Activated naive CD8-positive, alpha-beta T cell treated with anti-CD3 and anti-CD28 coated beads for 36 hours (primary cell): ENCODE measurements at regions not wholly inside any gene's neighbourhood (a gene's known extent, or its start where the extent isn't known, plus 50 kb on each side); places are given as distances from the start of the nearest gene placed in this dataset.
"Not testable (repeated sequence)": the region's sequence is repeated elsewhere in the genome, so short reads cannot be mapped to it uniquely, and the experiment has no call there.

ENCODE experiments used
- DNase-seq: peaks from one replicate; pipeline ENCODE4 v3.0.0; 2021
- H3K27ac Mint-ChIP-seq: one replicate; pipeline ENCODE4 v1.8.0; 2022; ENCODE audit warnings: mild to moderate bottlenecking, moderate library complexity, mixed read lengths
- H3K27me3 Mint-ChIP-seq: one replicate; pipeline ENCODE4 v1.8.0; 2022; ENCODE audit warnings: mild to moderate bottlenecking, mixed read lengths
- H3K36me3 Mint-ChIP-seq: one replicate; pipeline ENCODE4 v1.8.0; 2021; ENCODE audit warnings: mild to moderate bottlenecking, mixed read lengths
- H3K4me1 Mint-ChIP-seq: one replicate; pipeline ENCODE4 v1.8.0; 2021; ENCODE audit warnings: mixed read lengths
- H3K4me3 Mint-ChIP-seq: one replicate; pipeline ENCODE4 v1.8.0; 2022; ENCODE audit warnings: mild to moderate bottlenecking, moderate library complexity, mixed read lengths
- H3K9me3 Mint-ChIP-seq: one replicate; pipeline ENCODE4 v1.8.0; 2022; ENCODE audit warnings: mixed read lengths

GRCh38 chr15:98075441-98075840 is 114.9 kb downstream of the ARRDC4 start:
- Mint-ChIP-seq H3K4me1 (no peaks in the 10 kb centered on the region), H3K4me3 (no peak overlapping the region), H3K27ac (no peak overlapping the region), H3K27me3 (no peaks in the 10 kb centered on the region), H3K9me3 (no peaks in the 10 kb centered on the region), H3K36me3 (no peaks in the 10 kb centered on the region)
- no peak for DNase-seq

GRCh38 chr15:98076021-98076816 is 115.7 kb downstream of the ARRDC4 start:
- Mint-ChIP-seq H3K9me3 (no peaks in the 10 kb centered on the region), H3K4me3 (no peak overlapping the region), H3K4me1 (no peaks in the 10 kb centered on the region), H3K36me3 (no peaks in the 10 kb centered on the region), H3K27me3 (no peaks in the 10 kb centered on the region), H3K27ac (no peak overlapping the region)
- DNase-seq: no peak

GRCh38 chr15:98077186-98077585 is 116.7 kb downstream of the ARRDC4 start:
- Mint-ChIP-seq H3K4me1 (no peaks in the 10 kb centered on the region), H3K4me3 (no peak overlapping the region), H3K27ac (no peak overlapping the region), H3K36me3 (no peaks in the 10 kb centered on the region), H3K27me3 (no peaks in the 10 kb centered on the region), H3K9me3 (no peaks in the 10 kb centered on the region)
- DNase-seq: no peak

- H3K4me1 Mint-ChIP-seq: no peaks in the 10 kb centered on the region
- no peak overlapping the region for H3K27ac Mint-ChIP-seq
- no peaks in the 10 kb centered on the region for H3K27me3 Mint-ChIP-seq
- H3K4me3 Mint-ChIP-seq: no peak overlapping the region
- DNase-seq: no peak
- no peaks in the 10 kb centered on the region for H3K36me3 Mint-ChIP-seq
- H3K9me3 Mint-ChIP-seq: no peaks in the 10 kb centered on the region
Observed at GRCh38 chr15:98080791-98081190, 120.3 kb downstream of the ARRDC4 start.

- Mint-ChIP-seq H3K27ac (no peak overlapping the region), H3K27me3 (peaks cover 10% of the 10 kb centered on the region), H3K4me1 (no peaks in the 10 kb centered on the region), H3K4me3 (no peak overlapping the region), H3K36me3 (no peaks in the 10 kb centered on the region), H3K9me3 (peaks cover 5% of the 10 kb centered on the region)
- DNase-seq: no peak
Observed at GRCh38 chr15:98083203-98083910, 122.9 kb downstream of the ARRDC4 start.

GRCh38 chr15:98085003-98085639 is 124.6 kb downstream of the ARRDC4 start:
- Mint-ChIP-seq H3K4me1 (no peaks in the 10 kb centered on the region), H3K27me3 (peaks cover 10% of the 10 kb centered on the region), H3K27ac (no peak overlapping the region)

GRCh38 chr15:98088307-98088945 is 127.9 kb downstream of the ARRDC4 start:
- H3K9me3 Mint-ChIP-seq, H3K27ac Mint-ChIP-seq, H3K4me1 Mint-ChIP-seq, DNase-seq, H3K4me3 Mint-ChIP-seq, H3K36me3 Mint-ChIP-seq: not testable (repeated sequence)
- peaks cover 10% of the 10 kb centered on the region for H3K27me3 Mint-ChIP-seq

More at GRCh38 chr15:98085003-98085639, 124.6 kb downstream of the ARRDC4 start:
- Mint-ChIP-seq H3K4me3 (no peak overlapping the region), H3K36me3 (no peaks in the 10 kb centered on the region), H3K9me3 (peaks cover 5% of the 10 kb centered on the region)
- peak; percentile 5 for DNase-seq

- H3K4me1 Mint-ChIP-seq, H3K9me3 Mint-ChIP-seq, H3K4me3 Mint-ChIP-seq, H3K27ac Mint-ChIP-seq, DNase-seq, H3K36me3 Mint-ChIP-seq: not testable (repeated sequence)
- peaks cover 10% of the 10 kb centered on the region for H3K27me3 Mint-ChIP-seq
Observed at GRCh38 chr15:98089352-98089751, 128.8 kb downstream of the ARRDC4 start.

- H3K4me1 Mint-ChIP-seq, H3K27me3 Mint-ChIP-seq, H3K27ac Mint-ChIP-seq, H3K36me3 Mint-ChIP-seq, H3K9me3 Mint-ChIP-seq, H3K4me3 Mint-ChIP-seq, DNase-seq: not testable (repeated sequence)
Observed at GRCh38 chr15:98097986-98098385, 137.5 kb downstream of the ARRDC4 start.

- H3K27ac Mint-ChIP-seq, H3K27me3 Mint-ChIP-seq, H3K36me3 Mint-ChIP-seq, H3K4me3 Mint-ChIP-seq, DNase-seq, H3K4me1 Mint-ChIP-seq, H3K9me3 Mint-ChIP-seq: not testable (repeated sequence)
Observed at GRCh38 chr15:98100606-98101005, 140.1 kb downstream of the ARRDC4 start.

- peaks cover under 1% of the 10 kb centered on the region for H3K27me3 Mint-ChIP-seq
- no peaks in the 10 kb centered on the region for H3K36me3 Mint-ChIP-seq
- DNase-seq: no peak
- H3K9me3 Mint-ChIP-seq: no peaks in the 10 kb centered on the region
- no peak overlapping the region for H3K27ac Mint-ChIP-seq
- no peak overlapping the region for H3K4me3 Mint-ChIP-seq
- no peaks in the 10 kb centered on the region for H3K4me1 Mint-ChIP-seq
Observed at GRCh38 chr15:98103570-98103969, 143.1 kb downstream of the ARRDC4 start.

GRCh38 chr15:98104386-98105151 is 144.1 kb downstream of the ARRDC4 start:
- H3K4me3 Mint-ChIP-seq, DNase-seq, H3K36me3 Mint-ChIP-seq, H3K4me1 Mint-ChIP-seq, H3K27ac Mint-ChIP-seq, H3K9me3 Mint-ChIP-seq, H3K27me3 Mint-ChIP-seq: not testable (repeated sequence)

GRCh38 chr15:98106615-98107194 is 146.2 kb downstream of the ARRDC4 start:
- DNase-seq, H3K4me1 Mint-ChIP-seq, H3K9me3 Mint-ChIP-seq, H3K36me3 Mint-ChIP-seq, H3K4me3 Mint-ChIP-seq, H3K27ac Mint-ChIP-seq, H3K27me3 Mint-ChIP-seq: not testable (repeated sequence)

- Mint-ChIP-seq H3K27ac (no peak overlapping the region), H3K4me1 (no peaks in the 10 kb centered on the region), H3K27me3 (peaks cover 4% of the 10 kb centered on the region), H3K36me3 (no peaks in the 10 kb centered on the region), H3K4me3 (no peak overlapping the region), H3K9me3 (no peaks in the 10 kb centered on the region)
- no peak for DNase-seq
Observed at GRCh38 chr15:98111806-98112205, 151.3 kb downstream of the ARRDC4 start.
